Transverse colon (tissue), 4 donors: ENCODE measurements at regions not wholly inside any gene's neighbourhood (a gene's known extent, or its start where the extent isn't known, plus 50 kb on each side); places are given as distances from the start of the nearest gene placed in this dataset.

ENCODE experiments used
- EP300 ChIP-seq: sonication (generic); formaldehyde crosslinking; IDR thresholded peaks from one replicate; pipeline ENCODE4 v1.6.1; 2017; ENCODE audit warnings: antibody characterized with exemption, low read depth
- POLR2A ChIP-seq: fragments of 450-650 bp; IDR thresholded peaks from one replicate; pipeline ENCODE4 v1.6.1; 2016; ENCODE audit warnings: antibody characterized with exemption, mild to moderate bottlenecking, moderate library complexity
- POLR2AphosphoS5 ChIP-seq, 3 donors: sonication (generic); formaldehyde crosslinking; IDR thresholded peaks; one replicate each; pipeline ENCODE4 v1.6.1; 2016; ENCODE audit warnings: antibody characterized with exemption in 3 of 3
- TF ChIP-seq, protein P1 (sequence below), 5 experiments: fragments of 200-600 bp in 3 of 5; fragments of 450-650 bp in 2 of 5; sonication (generic) in 3 of 5; IDR thresholded peaks; 1 replicate in 2 of 5; 2 replicates in 3 of 5; pipeline ENCODE4 v1.5.1; 2016 to 2017; ENCODE audit warnings: antibody characterized with exemption in 5 of 5, inconsistent platforms in 3 of 5, mild to moderate bottlenecking in 2 of 5, moderate library complexity in 1 of 5

DNA sequence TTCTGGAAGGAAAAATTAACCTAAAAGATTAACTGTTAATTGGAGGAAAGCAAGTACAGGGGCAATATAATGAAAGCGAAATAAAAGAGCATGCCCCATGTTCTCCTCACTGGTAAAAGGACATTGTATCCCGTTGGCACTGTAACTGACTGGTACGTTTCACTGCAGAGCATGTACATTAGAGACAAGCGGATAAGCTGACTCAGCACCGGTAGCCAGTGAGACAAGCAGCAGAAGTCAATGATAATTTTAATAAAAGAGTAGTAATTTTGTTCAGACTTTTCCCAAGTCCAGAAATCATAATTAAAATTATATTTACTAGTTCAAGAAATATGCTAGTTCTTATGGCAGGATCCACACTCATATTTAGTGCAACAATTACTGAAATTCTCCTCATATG is 161.5 kb upstream of the VWC2 start:
- TF ChIP-seq, protein P1, sequence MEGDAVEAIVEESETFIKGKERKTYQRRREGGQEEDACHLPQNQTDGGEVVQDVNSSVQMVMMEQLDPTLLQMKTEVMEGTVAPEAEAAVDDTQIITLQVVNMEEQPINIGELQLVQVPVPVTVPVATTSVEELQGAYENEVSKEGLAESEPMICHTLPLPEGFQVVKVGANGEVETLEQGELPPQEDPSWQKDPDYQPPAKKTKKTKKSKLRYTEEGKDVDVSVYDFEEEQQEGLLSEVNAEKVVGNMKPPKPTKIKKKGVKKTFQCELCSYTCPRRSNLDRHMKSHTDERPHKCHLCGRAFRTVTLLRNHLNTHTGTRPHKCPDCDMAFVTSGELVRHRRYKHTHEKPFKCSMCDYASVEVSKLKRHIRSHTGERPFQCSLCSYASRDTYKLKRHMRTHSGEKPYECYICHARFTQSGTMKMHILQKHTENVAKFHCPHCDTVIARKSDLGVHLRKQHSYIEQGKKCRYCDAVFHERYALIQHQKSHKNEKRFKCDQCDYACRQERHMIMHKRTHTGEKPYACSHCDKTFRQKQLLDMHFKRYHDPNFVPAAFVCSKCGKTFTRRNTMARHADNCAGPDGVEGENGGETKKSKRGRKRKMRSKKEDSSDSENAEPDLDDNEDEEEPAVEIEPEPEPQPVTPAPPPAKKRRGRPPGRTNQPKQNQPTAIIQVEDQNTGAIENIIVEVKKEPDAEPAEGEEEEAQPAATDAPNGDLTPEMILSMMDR (IDR thresholded peaks at IDR 0.05), result no peak
- no peak for TF ChIP-seq POLR2AphosphoS5 (IDR thresholded peaks at IDR 0.05)
- no peak for TF ChIP-seq EP300
- no peak for TF ChIP-seq POLR2A
